ENCODE measurements at regions not wholly inside any gene's neighbourhood (a gene's known extent, or its start where the extent isn't known, plus 50 kb on each side); places are given as distances from the start of the nearest gene placed in this dataset.

DNA sequence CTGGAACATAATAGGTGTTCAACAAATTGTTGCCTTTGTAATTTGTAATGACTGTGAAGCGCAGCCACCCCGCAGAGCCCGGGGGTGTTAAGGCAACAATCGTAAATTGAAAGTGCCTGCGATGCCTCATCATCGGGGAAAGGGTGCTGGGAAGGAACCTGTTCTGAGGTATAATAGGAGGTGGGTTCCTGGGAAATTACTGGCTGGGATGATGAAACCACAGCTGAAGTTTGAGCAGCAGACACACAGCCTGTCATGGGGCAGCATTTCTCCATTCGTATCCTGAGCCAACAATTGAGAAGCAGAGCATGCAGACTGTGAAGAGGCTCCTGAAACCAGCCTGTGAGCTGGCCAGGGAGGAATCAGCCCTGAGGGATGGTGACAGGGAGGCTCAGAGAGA is 404.0 kb upstream of the MYT1L start:
- intact Hi-C loops (cut with DNase I, micrococcal nuclease), result no loop called here
- no peaks in the 10 kb centered on the region for H3K4me1 ChIP-seq (ENCODE audit: low read depth)
- no peaks in the 10 kb centered on the region for H3K9me3 ChIP-seq
- DNase-seq (no peak), ATAC-seq (no peak)
- TF ChIP-seq, protein P1, sequence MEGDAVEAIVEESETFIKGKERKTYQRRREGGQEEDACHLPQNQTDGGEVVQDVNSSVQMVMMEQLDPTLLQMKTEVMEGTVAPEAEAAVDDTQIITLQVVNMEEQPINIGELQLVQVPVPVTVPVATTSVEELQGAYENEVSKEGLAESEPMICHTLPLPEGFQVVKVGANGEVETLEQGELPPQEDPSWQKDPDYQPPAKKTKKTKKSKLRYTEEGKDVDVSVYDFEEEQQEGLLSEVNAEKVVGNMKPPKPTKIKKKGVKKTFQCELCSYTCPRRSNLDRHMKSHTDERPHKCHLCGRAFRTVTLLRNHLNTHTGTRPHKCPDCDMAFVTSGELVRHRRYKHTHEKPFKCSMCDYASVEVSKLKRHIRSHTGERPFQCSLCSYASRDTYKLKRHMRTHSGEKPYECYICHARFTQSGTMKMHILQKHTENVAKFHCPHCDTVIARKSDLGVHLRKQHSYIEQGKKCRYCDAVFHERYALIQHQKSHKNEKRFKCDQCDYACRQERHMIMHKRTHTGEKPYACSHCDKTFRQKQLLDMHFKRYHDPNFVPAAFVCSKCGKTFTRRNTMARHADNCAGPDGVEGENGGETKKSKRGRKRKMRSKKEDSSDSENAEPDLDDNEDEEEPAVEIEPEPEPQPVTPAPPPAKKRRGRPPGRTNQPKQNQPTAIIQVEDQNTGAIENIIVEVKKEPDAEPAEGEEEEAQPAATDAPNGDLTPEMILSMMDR (IDR thresholded peaks at IDR 0.05), result no peak
- no peak overlapping the region for H3K4me3 ChIP-seq
- H3K36me3 ChIP-seq (ENCODE audit: low read depth), result no peaks in the 10 kb centered on the region

- Histone ChIP-seq H3K4me3 (no peak overlapping the region), H3K9me3 (no peaks in the 10 kb centered on the region), H3K36me3 (ENCODE audit: low read depth) (no peaks in the 10 kb centered on the region), H3K4me1 (ENCODE audit: low read depth) (no peaks in the 10 kb centered on the region)
- DNase-seq (no peak), ATAC-seq (no peak)
- intact Hi-C loops (cut with DNase I, micrococcal nuclease), result no loop called here
- TF ChIP-seq, protein P1 (IDR thresholded peaks at IDR 0.05), result no peak
Observed at GRCh38 chr2:2734308-2734707, 403.2 kb upstream of the MYT1L start.

GRCh38 chr2:2733818-2734217 is 402.7 kb upstream of the MYT1L start:
- ATAC-seq (no peak), DNase-seq (no peak)
- intact Hi-C loops (cut with DNase I, micrococcal nuclease), result no loop called here
- Histone ChIP-seq H3K4me3 (no peak overlapping the region), H3K36me3 (ENCODE audit: low read depth) (no peaks in the 10 kb centered on the region), H3K4me1 (ENCODE audit: low read depth) (no peaks in the 10 kb centered on the region), H3K9me3 (no peaks in the 10 kb centered on the region)
- TF ChIP-seq, protein P1 (IDR thresholded peaks at IDR 0.05), result no peak

- DNase-seq, result no peak
- intact Hi-C loops (cut with DNase I, micrococcal nuclease), result no loop called here
- TF ChIP-seq, protein P1 (IDR thresholded peaks at IDR 0.05), result no peak
- Histone ChIP-seq H3K36me3 (ENCODE audit: low read depth) (no peaks in the 10 kb centered on the region), H3K4me1 (ENCODE audit: low read depth) (no peaks in the 10 kb centered on the region), H3K4me3 (no peak overlapping the region), H3K9me3 (no peaks in the 10 kb centered on the region)
- ATAC-seq, result no peak
Observed at GRCh38 chr2:2732331-2733119, 401.4 kb upstream of the MYT1L start.

DNA sequence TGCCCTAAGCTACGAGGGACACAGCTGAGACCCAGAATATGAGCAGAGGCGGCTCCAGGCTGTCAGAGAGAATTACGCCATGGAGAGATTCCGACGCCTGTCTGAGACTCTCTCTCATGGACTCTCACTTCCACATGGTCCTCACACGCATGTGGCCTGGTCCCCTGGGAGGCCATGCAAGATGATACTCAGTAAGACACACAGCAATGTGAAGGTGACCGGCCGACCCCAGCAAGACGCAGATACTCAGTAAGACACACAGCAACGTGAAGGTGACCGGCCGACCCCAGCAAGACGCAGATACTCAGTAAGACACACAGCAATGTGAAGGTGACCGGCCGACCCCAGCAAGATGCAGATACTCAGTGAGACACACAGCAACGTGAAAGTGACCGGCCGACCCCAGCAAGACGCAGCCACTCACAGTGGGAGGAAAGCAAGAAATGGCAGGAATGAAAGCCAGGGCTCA is 400.8 kb upstream of the MYT1L start:
- no peak for DNase-seq
- Histone ChIP-seq H3K9me3 (no peaks in the 10 kb centered on the region), H3K4me3 (no peak overlapping the region), H3K4me1 (ENCODE audit: low read depth) (no peaks in the 10 kb centered on the region), H3K36me3 (ENCODE audit: low read depth) (no peaks in the 10 kb centered on the region)
- TF ChIP-seq, protein P1 (IDR thresholded peaks at IDR 0.05), result no peak
- ATAC-seq, result no peak
- intact Hi-C loops (cut with DNase I, micrococcal nuclease), result no loop called here

All from mucosa of descending colon (tissue), 3 donors.